Transverse colon (tissue), 4 donors: ENCODE measurements at regions not wholly inside any gene's neighbourhood (a gene's known extent, or its start where the extent isn't known, plus 50 kb on each side); places are given as distances from the start of the nearest gene placed in this dataset.
A peak's percentile ranks its signal among the peaks of the same experiment; 100 is the strongest.

Experiments
- DNase-seq: peaks from one replicate; pipeline ENCODE4 v3.0.0-alpha.2; 2019
- H3K27ac ChIP-seq, 4 donors: fragments of 200-600 bp; sonication (generic); 2 replicates each; pipeline ENCODE4 v1.5.1; 2016 to 2018; ENCODE audit warnings: inconsistent platforms in 4 of 4
- H3K27me3 ChIP-seq: fragments of 200-600 bp; sonication (generic); 2 replicates; pipeline ENCODE4 v1.5.1; 2017; ENCODE audit warnings: inconsistent platforms
- H3K36me3 ChIP-seq, 4 donors: fragments of 200-600 bp; sonication (generic); 2 replicates each; pipeline ENCODE4 v1.5.1; 2017 to 2019; ENCODE audit warnings: inconsistent platforms in 4 of 4
- H3K4me1 ChIP-seq, 4 donors: fragments of 200-600 bp; sonication (generic); 2 replicates each; pipeline ENCODE4 v1.5.1; 2017 to 2020; ENCODE audit warnings: inconsistent platforms in 4 of 4
- H3K4me3 ChIP-seq, 4 donors: fragments of 200-600 bp; sonication (generic); 1 replicate in 1 of 4; 2 replicates in 3 of 4; pipeline versions ENCODE4 v1.5.1 to v1.6.1; 2017 to 2019; ENCODE audit warnings: inconsistent platforms in 4 of 4
- H3K9me3 ChIP-seq, 2 donors: fragments of 200-600 bp; sonication (generic); 2 replicates each; pipeline ENCODE4 v1.5.1; 2017 to 2019; ENCODE audit warnings: inconsistent platforms in 2 of 2
- CTCF ChIP-seq, 5 experiments: fragments of 200-600 bp in 3 of 5; fragments of 450-650 bp in 2 of 5; sonication (generic) in 3 of 5; IDR thresholded peaks; 1 replicate in 2 of 5; 2 replicates in 3 of 5; pipeline ENCODE4 v1.5.1; 2016 to 2017; ENCODE audit warnings: antibody characterized with exemption in 5 of 5, inconsistent platforms in 3 of 5, mild to moderate bottlenecking in 2 of 5, moderate library complexity in 1 of 5
- EP300 ChIP-seq: sonication (generic); formaldehyde crosslinking; IDR thresholded peaks from one replicate; pipeline ENCODE4 v1.6.1; 2017; ENCODE audit warnings: antibody characterized with exemption, low read depth
- POLR2A ChIP-seq: fragments of 450-650 bp; IDR thresholded peaks from one replicate; pipeline ENCODE4 v1.6.1; 2016; ENCODE audit warnings: antibody characterized with exemption, mild to moderate bottlenecking, moderate library complexity
- POLR2AphosphoS5 ChIP-seq, 3 donors: sonication (generic); formaldehyde crosslinking; IDR thresholded peaks; one replicate each; pipeline ENCODE4 v1.6.1; 2016; ENCODE audit warnings: antibody characterized with exemption in 3 of 3
- WGBS, 2 donors: methylation state at CpG; one replicate each; pipeline ENCODE4 v1.1.5; 2018; ENCODE audit warnings: low coverage in 1 of 2; 5-methylcytosine and 5-hydroxymethylcytosine counted together
- in situ Hi-C, 4 donors: fragments of 200-750 bp; cut with MboI; loops; one replicate each; pipeline versions ENCODE4 v1.15.0 to v1.15.1; 2017; ENCODE audit warnings: low sequenced_read_pairs in 3 of 4, low pct_ligation_motif_present in 1 of 4, low pct_unique_long_range_greater_than_20kb in 1 of 4
- intact Hi-C: fragments of 100-400 bp; cut with DNase I; formaldehyde crosslinking; loops from one replicate; pipeline ENCODE4 v1.15.1; 2023; ENCODE audit warnings: low total_unique reads

- TF ChIP-seq CTCF (IDR thresholded peaks at IDR 0.05) (no peak), EP300 (no peak), POLR2A (no peak)
- Histone ChIP-seq H3K27me3 (no peaks in the 10 kb centered on the region), H3K9me3 (peaks cover 13 to 18% of the 10 kb centered on the region in 2 donors), H3K36me3 (no peaks in the 10 kb centered on the region), H3K4me1 (no peaks in the 10 kb centered on the region), H3K4me3 (no peak overlapping the region), H3K27ac (peak overlapping the region in 3 of 4 donors; percentile 2 to 45 (median 26))
- WGBS, 2 donors, result 48 to 51% methylated on average over 4 of the region's 4 CpGs
- intact Hi-C loops, result no loop called here
- DNase-seq, result no peak
- in situ Hi-C loops, result loop anchor here in 1 of 4 donors (25.0 kb wide), 1 partner anchor 126 kb away; no protein-coding TSS in a partner anchor
Observed at GRCh38 chr10:36188461-36188860, 546.4 kb upstream of the FZD8 start.

GRCh38 chr10:36188080-36188453, 546.0 kb upstream of the FZD8 start:
- peaks cover 13 to 18% of the 10 kb centered on the region in 2 donors for H3K9me3 ChIP-seq
- intact Hi-C loops, result no loop called here
- no peaks in the 10 kb centered on the region for H3K4me1 ChIP-seq
- no peak overlapping the region for H3K4me3 ChIP-seq
- no peaks in the 10 kb centered on the region for H3K36me3 ChIP-seq
- no peak for DNase-seq
- TF ChIP-seq EP300, result no peak
- no peak for TF ChIP-seq POLR2A
- TF ChIP-seq POLR2AphosphoS5 (IDR thresholded peaks at IDR 0.05), result no peak
- TF ChIP-seq CTCF (IDR thresholded peaks at IDR 0.05), result no peak
- in situ Hi-C loops, result loop anchor here in 1 of 4 donors (25.0 kb wide), 1 partner anchor 126 kb away; no protein-coding TSS in a partner anchor
- no peaks in the 10 kb centered on the region for H3K27me3 ChIP-seq
- 46 to 50% methylated on average over 4 to 8 of the region's 8 CpGs for WGBS, 2 donors
- H3K27ac ChIP-seq, result peak overlapping the region; percentile 1 to 45 (median 14)

- Histone ChIP-seq H3K9me3 (peaks cover 10 to 18% of the 10 kb centered on the region in 2 donors), H3K27ac (peak overlapping the region; percentile 1 to 45 (median 14)), H3K4me1 (peaks cover 0 to under 1% (median 0%) of the 10 kb centered on the region in 4 donors), H3K4me3 (no peak overlapping the region), H3K36me3 (no peaks in the 10 kb centered on the region), H3K27me3 (no peaks in the 10 kb centered on the region)
- intact Hi-C loops, result no loop called here
- WGBS, 2 donors, result 57 to 82% methylated on average over 2 to 6 of the region's 6 CpGs
- TF ChIP-seq POLR2A (no peak), CTCF (IDR thresholded peaks at IDR 0.05) (no peak), POLR2AphosphoS5 (IDR thresholded peaks at IDR 0.05) (no peak), EP300 (no peak)
- DNase-seq, result no peak
- in situ Hi-C loops, result loop anchor here in 1 of 4 donors (25.0 kb wide), 1 partner anchor 125 kb away; no protein-coding TSS in a partner anchor
Observed at GRCh38 chr10:36187380-36188079, 545.4 kb upstream of the FZD8 start.

- no peak for DNase-seq
- no peaks in the 10 kb centered on the region for H3K27me3 ChIP-seq
- no peaks in the 10 kb centered on the region for H3K36me3 ChIP-seq
- TF ChIP-seq EP300 (no peak), POLR2A (no peak), CTCF (IDR thresholded peaks at IDR 0.05) (no peak), POLR2AphosphoS5 (IDR thresholded peaks at IDR 0.05) (no peak)
- intact Hi-C loops (no loop called here), in situ Hi-C loops (loop anchor here in 1 of 4 donors (25.0 kb wide), 1 partner anchor 123 kb away; no protein-coding TSS in a partner anchor)
- 65% methylated on average over 6 of the region's 6 CpGs; no CpG with 5 or more reads in 1 of the 2 donors for WGBS, 2 donors
- H3K9me3 ChIP-seq, result no peaks in the 10 kb centered on the region
- H3K4me3 ChIP-seq, result no peak overlapping the region
- H3K4me1 ChIP-seq, result peaks cover 0 to 5% (median 0%) of the 10 kb centered on the region in 4 donors
- H3K27ac ChIP-seq, result no peak overlapping the region
Observed at GRCh38 chr10:36185097-36185496, 543.0 kb upstream of the FZD8 start.
